HG03520 (cell line): ENCODE measurements at regions not wholly inside any gene's neighbourhood (a gene's known extent, or its start where the extent isn't known, plus 50 kb on each side); places are given as distances from the start of the nearest gene placed in this dataset.
"Not testable (repeated sequence)": the region's sequence is repeated elsewhere in the genome, so short reads cannot be mapped to it uniquely, and the experiment has no call there.

ENCODE experiments used
- ATAC-seq: cut with Tn5 transposase; IDR thresholded peaks from one replicate; pipeline ENCODE4 v1.9.1; 2021; ENCODE audit warnings: mild to moderate bottlenecking, moderate library complexity; ENCODE audit not compliant: unreplicated experiment

- no peak for ATAC-seq
Observed at GRCh38 chr5:91494447-91494996, 111.4 kb upstream of the ARRDC3 start.

- no peak for ATAC-seq
Observed at GRCh38 chr5:91493086-91493485, 110.0 kb upstream of the ARRDC3 start.

- ATAC-seq = no peak
Observed at GRCh38 chr5:91491229-91491628, 108.1 kb upstream of the ARRDC3 start.

GRCh38 chr5:91490316-91490715, 107.2 kb upstream of the ARRDC3 start:
- ATAC-seq = no peak

- no peak for ATAC-seq
Observed at GRCh38 chr5:91487420-91487819, 104.3 kb upstream of the ARRDC3 start.

GRCh38 chr5:91486638-91487037, 103.5 kb upstream of the ARRDC3 start:
- ATAC-seq = no peak

GRCh38 chr5:91484662-91485061, 101.5 kb upstream of the ARRDC3 start:
- no peak for ATAC-seq

- ATAC-seq = not testable (repeated sequence)
Observed at GRCh38 chr5:91479376-91479775, 96.3 kb upstream of the ARRDC3 start.

- ATAC-seq = no peak
Observed at GRCh38 chr5:91478096-91478495, 95.0 kb upstream of the ARRDC3 start.

GRCh38 chr5:91477408-91477807, 94.3 kb upstream of the ARRDC3 start:
- ATAC-seq = no peak

GRCh38 chr5:91474201-91474600, 91.1 kb upstream of the ARRDC3 start:
- ATAC-seq = no peak

GRCh38 chr5:91472631-91473030, 89.5 kb upstream of the ARRDC3 start:
- no peak for ATAC-seq

GRCh38 chr5:91469517-91470165, 86.5 kb upstream of the ARRDC3 start:
- ATAC-seq = no peak

GRCh38 chr5:91468651-91469422, 85.7 kb upstream of the ARRDC3 start:
- no peak for ATAC-seq

- ATAC-seq = no peak
Observed at GRCh38 chr5:91464886-91465646, 81.9 kb upstream of the ARRDC3 start.

GRCh38 chr5:91457681-91458058, 74.6 kb upstream of the ARRDC3 start:
- ATAC-seq = no peak

- no peak for ATAC-seq
Observed at GRCh38 chr5:91456928-91457680, 74.0 kb upstream of the ARRDC3 start.

- no peak for ATAC-seq
Observed at GRCh38 chr5:91449083-91449482, 66.0 kb upstream of the ARRDC3 start.

GRCh38 chr5:91448079-91448478, 65.0 kb upstream of the ARRDC3 start:
- ATAC-seq = not testable (repeated sequence)

- not testable (repeated sequence) for ATAC-seq
Observed at GRCh38 chr5:91446880-91447279, 63.8 kb upstream of the ARRDC3 start.
